ENCODE measurements at regions not wholly inside any gene's neighbourhood (a gene's known extent, or its start where the extent isn't known, plus 50 kb on each side); places are given as distances from the start of the nearest gene placed in this dataset.

- H3K9me3 ChIP-seq (ENCODE audit: control insufficient read depth in 4 of 4, insufficient read depth in 3 of 4, low read length in 3 of 4), result no peaks in the 10 kb centered on the region
- TF ChIP-seq CTCF (IDR thresholded peaks at IDR 0.05; ENCODE audit: control extremely low read depth, extremely low read depth), result no peak
- ATAC-seq (ENCODE audit: insufficient read depth, low FRiP score), result peak; percentile 67
- no peak overlapping the region for H3K4me3 ChIP-seq
- H3K36me3 ChIP-seq (ENCODE audit: control insufficient read depth in 4 of 4, insufficient read depth in 4 of 4, low read length in 4 of 4), result no peaks in the 10 kb centered on the region
- peaks cover 0 to 6% (median 0%) of the 10 kb centered on the region in 5 donors for H3K4me1 ChIP-seq (ENCODE audit: control insufficient read depth in 5 of 5, insufficient read depth in 5 of 5, low read length in 5 of 5)
- DNase-seq, result no peak
- H3K9ac ChIP-seq (ENCODE audit: insufficient read depth in 1 of 2, low read length in 2 of 2), result no peak overlapping the region
- no peak overlapping the region for H3K27ac ChIP-seq (ENCODE audit: low read depth in 1 of 2, low read length in 1 of 2)
- H3K27me3 ChIP-seq (ENCODE audit: control insufficient read depth in 3 of 3, insufficient read depth in 3 of 3, low read length in 2 of 3), result no peaks in the 10 kb centered on the region
- 36 to 44% methylated on average over 1 of the region's 1 CpG for WGBS, 2 donors
These were observed 91.5 kb upstream of the BEND6 start for GRCh38 chr6:56863366-56863765.

DNA sequence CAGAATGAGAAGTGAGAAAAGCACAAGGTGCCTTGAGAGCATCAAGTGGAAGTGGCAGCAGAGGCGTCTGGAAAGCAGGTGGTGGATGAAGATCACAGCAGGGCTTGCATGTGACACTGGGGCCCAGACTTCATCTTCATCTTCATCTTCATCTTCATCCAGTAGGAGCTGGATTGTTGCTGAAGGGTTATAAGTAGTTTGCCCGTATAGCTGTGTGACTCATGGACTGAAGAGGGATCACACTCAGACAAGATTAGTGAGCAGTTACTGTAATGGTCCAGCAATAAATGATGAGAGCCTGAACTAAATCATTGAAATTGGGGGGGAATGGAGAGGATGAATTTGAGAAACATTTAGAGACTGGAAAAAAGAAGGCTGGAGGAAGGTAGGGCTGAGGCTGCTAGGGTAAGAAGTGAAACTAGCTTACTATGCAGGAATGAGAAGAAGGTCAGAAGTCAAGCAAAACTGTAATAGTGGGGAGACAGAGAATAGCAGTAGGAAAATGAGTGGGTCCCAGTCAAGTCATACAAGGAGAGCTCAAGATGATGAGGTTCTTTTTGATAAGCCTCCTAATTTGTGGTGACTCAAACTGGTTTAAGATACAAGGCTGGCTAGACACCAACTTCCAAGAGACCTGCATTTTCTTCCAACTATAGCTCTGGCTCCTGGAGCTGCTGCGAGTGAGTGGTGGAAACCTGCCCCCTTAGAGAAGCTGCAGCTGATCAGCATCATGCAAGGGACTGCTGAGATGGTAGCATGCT is 92.3 kb upstream of the BEND6 start:
- WGBS, 2 donors, result 76 to 94% methylated on average over 3 of the region's 3 CpGs
- ATAC-seq (ENCODE audit: insufficient read depth, low FRiP score) (no peak), DNase-seq (no peak)
- H3K4me3 ChIP-seq, result no peak overlapping the region
- no peak overlapping the region for H3K27ac ChIP-seq (ENCODE audit: low read depth in 1 of 2, low read length in 1 of 2)
- H3K27me3 ChIP-seq (ENCODE audit: control insufficient read depth in 3 of 3, insufficient read depth in 3 of 3, low read length in 2 of 3), result no peaks in the 10 kb centered on the region
- peaks cover 0 to 6% (median 0%) of the 10 kb centered on the region in 5 donors for H3K4me1 ChIP-seq (ENCODE audit: control insufficient read depth in 5 of 5, insufficient read depth in 5 of 5, low read length in 5 of 5)
- TF ChIP-seq CTCF (IDR thresholded peaks at IDR 0.05; ENCODE audit: control extremely low read depth, extremely low read depth), result no peak
- H3K36me3 ChIP-seq (ENCODE audit: control insufficient read depth in 4 of 4, insufficient read depth in 4 of 4, low read length in 4 of 4), result no peaks in the 10 kb centered on the region
- no peak overlapping the region for H3K9ac ChIP-seq (ENCODE audit: insufficient read depth in 1 of 2, low read length in 2 of 2)
- no peaks in the 10 kb centered on the region for H3K9me3 ChIP-seq (ENCODE audit: control insufficient read depth in 4 of 4, insufficient read depth in 3 of 4, low read length in 3 of 4)

- Histone ChIP-seq H3K27ac (ENCODE audit: low read depth in 1 of 2, low read length in 1 of 2) (no peak overlapping the region), H3K9me3 (ENCODE audit: control insufficient read depth in 4 of 4, insufficient read depth in 3 of 4, low read length in 3 of 4) (no peaks in the 10 kb centered on the region), H3K36me3 (ENCODE audit: control insufficient read depth in 4 of 4, insufficient read depth in 4 of 4, low read length in 4 of 4) (no peaks in the 10 kb centered on the region), H3K27me3 (ENCODE audit: control insufficient read depth in 3 of 3, insufficient read depth in 3 of 3, low read length in 2 of 3) (no peaks in the 10 kb centered on the region), H3K9ac (ENCODE audit: insufficient read depth in 1 of 2, low read length in 2 of 2) (no peak overlapping the region), H3K4me3 (no peak overlapping the region), H3K4me1 (ENCODE audit: control insufficient read depth in 5 of 5, insufficient read depth in 5 of 5, low read length in 5 of 5) (peaks cover 0 to 10% (median 0%) of the 10 kb centered on the region in 5 donors)
- DNase-seq, result no peak
- WGBS, 2 donors, result 69 to 76% methylated on average over 4 of the region's 4 CpGs
- no peak for ATAC-seq (ENCODE audit: insufficient read depth, low FRiP score)
- TF ChIP-seq CTCF (IDR thresholded peaks at IDR 0.05; ENCODE audit: control extremely low read depth, extremely low read depth), result no peak
These were observed 94.4 kb upstream of the BEND6 start for GRCh38 chr6:56860475-56860874.
